ENCODE measurements at regions not wholly inside any gene's neighbourhood (a gene's known extent, or its start where the extent isn't known, plus 50 kb on each side); places are given as distances from the start of the nearest gene placed in this dataset.

- no peak for DNase-seq (ENCODE audit: low spot score)
- intact Hi-C loops (cut with DNase I): no loop called here
Measured at GRCh38 chr17:12410717-12411116, 255.0 kb upstream of the MYOCD start.

GRCh38 chr17:12415031-12415430, 250.7 kb upstream of the MYOCD start:
- intact Hi-C loops (cut with DNase I): loop anchor here in 1 of 2 donors (5.0 kb wide), 1 partner anchor 58 kb away; no protein-coding TSS in a partner anchor
- no peak for DNase-seq (ENCODE audit: low spot score)

GRCh38 chr17:12421077-12421476, 244.6 kb upstream of the MYOCD start:
- intact Hi-C loops (cut with DNase I): no loop called here
- DNase-seq (ENCODE audit: low spot score): no peak

- intact Hi-C loops (cut with DNase I): no loop called here
Measured at GRCh38 chr17:12421646-12422306, 243.9 kb upstream of the MYOCD start.

GRCh38 chr17:12422651-12423050, 243.0 kb upstream of the MYOCD start:
- intact Hi-C loops (cut with DNase I): no loop called here
- no peak for DNase-seq (ENCODE audit: low spot score)

More at GRCh38 chr17:12421646-12422306, 243.9 kb upstream of the MYOCD start:
- DNase-seq (ENCODE audit: low spot score): no peak

- intact Hi-C loops (cut with DNase I): no loop called here
- no peak for DNase-seq (ENCODE audit: low spot score)
Measured at GRCh38 chr17:12423337-12423736, 242.4 kb upstream of the MYOCD start.

- intact Hi-C loops (cut with DNase I): no loop called here
Measured at GRCh38 chr17:12429116-12429515, 236.6 kb upstream of the MYOCD start.

GRCh38 chr17:12431188-12431587, 234.5 kb upstream of the MYOCD start:
- no peak for DNase-seq (ENCODE audit: low spot score)
- intact Hi-C loops (cut with DNase I): no loop called here

More at GRCh38 chr17:12429116-12429515, 236.6 kb upstream of the MYOCD start:
- no peak for DNase-seq (ENCODE audit: low spot score)

GRCh38 chr17:12438212-12438611, 227.5 kb upstream of the MYOCD start:
- intact Hi-C loops (cut with DNase I): no loop called here
- DNase-seq (ENCODE audit: low spot score): no peak

- no peak for DNase-seq (ENCODE audit: low spot score)
Measured at GRCh38 chr17:12438813-12439586, 226.7 kb upstream of the MYOCD start.

GRCh38 chr17:12445331-12445730, 220.4 kb upstream of the MYOCD start:
- no peak for DNase-seq (ENCODE audit: low spot score)
- intact Hi-C loops (cut with DNase I): no loop called here

More at GRCh38 chr17:12438813-12439586, 226.7 kb upstream of the MYOCD start:
- intact Hi-C loops (cut with DNase I): no loop called here

GRCh38 chr17:12457493-12457892, 208.2 kb upstream of the MYOCD start:
- no peak for DNase-seq (ENCODE audit: low spot score)
- intact Hi-C loops (cut with DNase I): no loop called here

- DNase-seq (ENCODE audit: low spot score): no peak
- intact Hi-C loops (cut with DNase I): loop anchor here in 1 of 2 donors (10.0 kb wide), 1 partner anchor 55 kb away; no protein-coding TSS in a partner anchor
Measured at GRCh38 chr17:12459736-12460135, 206.0 kb upstream of the MYOCD start.

GRCh38 chr17:12463102-12463501, 202.6 kb upstream of the MYOCD start:
- no peak for DNase-seq (ENCODE audit: low spot score)
- intact Hi-C loops (cut with DNase I): loop anchor here in 1 of 2 donors (10.0 kb wide), 1 partner anchor 52 kb away; no protein-coding TSS in a partner anchor

- intact Hi-C loops (cut with DNase I): no loop called here
- no peak for DNase-seq (ENCODE audit: low spot score)
Measured at GRCh38 chr17:12472252-12473173, 193.2 kb upstream of the MYOCD start.

GRCh38 chr17:12478311-12478710, 187.4 kb upstream of the MYOCD start:
- DNase-seq (ENCODE audit: low spot score): no peak
- intact Hi-C loops (cut with DNase I): no loop called here

GRCh38 chr17:12485361-12485906, 180.3 kb upstream of the MYOCD start:
- intact Hi-C loops (cut with DNase I): no loop called here
- DNase-seq (ENCODE audit: low spot score): no peak

- DNase-seq (ENCODE audit: low spot score): no peak
- intact Hi-C loops (cut with DNase I): no loop called here
Measured at GRCh38 chr17:12489325-12489724, 176.4 kb upstream of the MYOCD start.

- intact Hi-C loops (cut with DNase I): no loop called here
Measured at GRCh38 chr17:12492450-12492849, 173.2 kb upstream of the MYOCD start.

More at GRCh38 chr17:12492450-12492849, 173.2 kb upstream of the MYOCD start:
- DNase-seq (ENCODE audit: low spot score): no peak
